Anterior cingulate cortex (tissue), 58 donors: ENCODE measurements at regions not wholly inside any gene's neighbourhood (a gene's known extent, or its start where the extent isn't known, plus 50 kb on each side); places are given as distances from the start of the nearest gene placed in this dataset.
"Not testable (repeated sequence)": the region's sequence is repeated elsewhere in the genome, so short reads cannot be mapped to it uniquely, and the experiment has no call there.

Experiments
- DNase-seq, 58 donors: peaks; one replicate each; lab custom pipeline; 2025; lab: John Stamatoyannopoulos, UW

GRCh38 chr18:52090005-52090404 is 250.0 kb upstream of the DCC start:
- no peak for DNase-seq

GRCh38 chr18:52093171-52093570 is 246.8 kb upstream of the DCC start:
- DNase-seq = no peak

DNA sequence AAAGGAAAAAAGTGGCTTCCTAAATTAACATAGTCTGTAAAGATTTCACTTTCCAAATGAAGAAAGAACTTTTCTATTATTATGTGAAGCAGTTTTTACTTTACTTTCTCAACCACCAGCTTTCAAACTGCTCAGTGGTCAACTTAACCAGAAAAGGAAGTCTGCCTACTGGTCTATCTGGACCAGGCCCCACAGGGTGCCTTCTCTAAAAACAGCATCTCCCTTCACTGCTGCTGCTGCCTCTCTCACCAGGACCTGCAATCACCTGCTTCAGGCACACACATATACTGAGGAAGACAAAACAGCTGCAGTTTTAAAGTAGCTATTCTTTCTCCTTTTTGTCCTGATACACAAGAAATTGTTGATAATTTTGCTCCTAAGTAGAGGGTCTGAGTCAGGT is 221.3 kb upstream of the DCC start:
- no peak for DNase-seq

- no peak for DNase-seq
These were observed 209.2 kb upstream of the DCC start for GRCh38 chr18:52130624-52131301.

DNA sequence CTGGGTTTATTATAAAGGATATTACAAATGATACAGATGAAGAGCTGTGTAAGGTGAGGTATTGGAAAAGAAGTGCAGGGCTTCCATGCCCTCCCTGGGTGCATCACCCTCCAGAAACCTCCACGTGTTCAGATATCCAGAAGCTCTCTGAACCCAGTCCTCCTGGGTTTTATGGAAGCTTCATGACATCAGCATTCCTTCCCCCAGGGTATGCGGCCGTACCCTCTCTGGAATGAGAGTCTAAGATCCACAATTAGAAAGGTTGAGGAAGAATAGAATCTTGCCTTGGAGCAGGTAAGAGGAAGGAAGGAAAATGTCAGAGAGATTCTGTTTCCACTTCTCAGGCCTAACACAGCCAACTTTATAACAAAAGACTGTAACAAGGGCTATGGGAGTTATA is 208.2 kb upstream of the DCC start:
- DNase-seq = no peak

DNA sequence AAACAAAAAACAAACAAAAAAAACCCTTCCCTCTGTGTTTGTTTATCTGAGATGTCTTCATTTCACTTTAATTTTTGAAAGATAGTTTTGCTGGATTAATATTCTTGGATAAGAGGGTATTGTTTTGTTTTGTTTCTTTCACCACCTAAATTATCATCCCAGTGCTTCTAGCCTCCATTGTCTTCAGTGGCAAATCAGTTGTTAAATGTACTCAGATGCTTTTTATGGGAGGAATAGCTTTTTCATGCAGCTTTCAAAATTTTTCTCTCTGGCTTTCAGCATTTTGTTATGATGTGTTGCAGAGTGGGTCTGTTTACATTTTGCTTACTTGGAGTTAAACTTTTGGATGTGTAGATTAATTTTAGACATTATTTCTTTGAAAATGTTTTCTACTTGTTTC is 203.5 kb upstream of the DCC start:
- no peak for DNase-seq

GRCh38 chr18:52140986-52141385 is 199.0 kb upstream of the DCC start:
- DNase-seq = no peak

DNA sequence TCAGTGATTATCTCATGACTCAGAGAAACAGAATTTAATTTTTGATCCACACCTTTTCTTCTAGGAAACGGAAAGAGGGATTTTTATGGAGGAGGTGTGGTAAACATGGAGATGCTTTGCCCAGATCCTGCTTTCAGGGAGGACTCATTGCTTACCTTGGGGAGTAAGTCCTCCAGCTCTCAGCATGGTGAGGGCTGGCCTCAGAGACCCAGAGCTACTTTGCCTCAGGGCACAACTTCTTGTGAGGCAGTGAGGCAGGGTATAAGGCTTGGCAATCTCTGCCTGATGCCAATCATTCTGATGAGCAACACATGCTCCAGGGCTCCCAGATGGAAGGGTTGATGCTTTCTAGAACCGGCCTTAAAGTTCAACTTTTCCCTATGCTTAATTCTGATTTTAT is 189.9 kb upstream of the DCC start:
- DNase-seq = no peak

DNA sequence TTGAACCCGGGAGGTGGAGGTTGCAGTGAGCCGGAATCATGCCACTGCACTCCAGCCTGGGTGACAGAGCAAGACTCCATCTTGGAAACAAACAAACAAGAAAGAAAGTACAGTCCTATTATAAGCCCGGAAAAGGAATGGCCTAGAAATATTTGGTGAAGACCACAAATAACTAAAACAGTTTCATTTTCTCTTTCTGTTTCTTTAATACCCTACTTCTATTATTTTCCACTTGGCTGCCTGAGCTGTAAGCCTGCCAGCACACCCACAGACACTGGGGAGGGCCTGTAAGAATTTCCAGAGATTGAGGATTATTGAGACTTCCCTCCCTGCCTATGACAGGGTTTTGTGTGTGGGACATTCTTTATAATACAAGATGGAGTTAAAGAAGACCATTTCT is 188.0 kb upstream of the DCC start:
- DNase-seq = no peak

GRCh38 chr18:52156166-52156565 is 183.8 kb upstream of the DCC start:
- no peak for DNase-seq

DNA sequence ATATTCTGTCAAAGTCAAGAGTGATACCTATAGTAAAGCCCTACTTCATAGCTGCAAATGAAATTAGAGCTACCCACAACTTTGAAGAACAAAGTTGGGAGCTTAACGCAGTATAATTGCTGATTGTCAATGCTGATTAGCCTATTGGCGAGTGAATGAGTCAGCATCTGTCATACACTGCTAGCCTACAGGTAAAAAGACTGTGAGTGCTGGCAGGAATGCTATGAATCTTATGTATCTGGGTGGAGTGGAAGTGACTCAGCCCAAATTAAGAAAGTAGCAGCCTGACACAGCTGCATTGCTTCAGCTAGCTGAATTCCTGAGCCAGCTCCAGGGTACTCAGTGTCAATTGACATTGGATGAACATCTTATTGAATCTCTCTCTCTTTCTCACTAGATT is 179.4 kb upstream of the DCC start:
- peak in 1 of 58 donors; percentile 6 for DNase-seq

DNA sequence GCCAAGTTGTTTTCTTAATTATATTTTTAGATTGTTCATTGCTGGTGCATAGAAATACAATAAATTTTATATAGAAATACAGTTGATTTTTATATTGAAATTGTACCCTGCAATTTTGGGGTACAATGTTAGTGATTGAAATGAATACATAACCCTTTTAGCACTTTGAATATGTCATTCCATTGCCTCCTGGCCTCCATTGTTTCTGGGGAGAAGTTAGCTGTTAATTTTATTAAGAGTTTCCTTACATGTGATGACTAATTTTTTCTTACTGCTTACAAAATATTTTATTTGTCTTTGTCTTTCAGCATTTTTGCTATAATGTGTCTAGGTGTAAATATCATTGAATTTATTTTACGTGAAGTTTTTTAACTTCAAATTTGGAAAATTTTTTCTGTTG is 176.5 kb upstream of the DCC start:
- no peak for DNase-seq

DNA sequence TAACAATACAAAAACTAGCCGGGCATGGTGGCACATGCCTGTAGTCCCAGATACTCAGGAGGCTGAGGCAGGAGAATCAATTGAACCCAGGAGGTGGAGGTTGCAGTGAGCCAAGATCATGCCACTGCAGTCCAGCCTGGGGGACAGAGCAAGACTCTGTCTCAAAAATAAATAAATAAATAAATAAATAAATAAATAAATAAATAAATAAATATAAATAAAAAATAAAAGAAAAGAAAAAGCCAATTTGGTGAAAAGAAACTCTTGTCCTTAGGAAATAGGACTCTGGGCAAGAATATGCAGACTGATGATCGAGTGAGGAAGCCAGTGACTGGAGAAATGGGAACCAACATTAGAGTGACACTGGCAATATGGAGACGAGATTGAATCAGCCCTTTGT is 171.9 kb upstream of the DCC start:
- not testable (repeated sequence) for DNase-seq

DNA sequence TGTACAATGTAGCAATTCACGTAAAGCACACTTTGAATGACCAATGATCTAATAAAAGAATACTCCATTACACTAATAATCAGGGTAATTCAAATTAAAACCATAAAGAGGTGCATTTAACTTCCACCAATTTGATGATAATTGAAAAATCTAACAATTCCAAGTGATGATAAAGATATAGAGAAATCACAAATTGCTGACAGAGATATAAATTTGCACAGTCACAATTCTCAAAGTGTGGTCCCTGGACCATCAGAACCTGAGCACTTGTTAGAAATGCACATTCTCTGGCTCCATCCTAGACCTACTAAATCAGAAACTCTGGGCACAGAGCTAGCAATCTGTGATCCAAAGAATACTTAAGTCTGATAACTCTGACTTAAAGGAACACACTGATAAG is 165.8 kb upstream of the DCC start:
- no peak for DNase-seq

DNA sequence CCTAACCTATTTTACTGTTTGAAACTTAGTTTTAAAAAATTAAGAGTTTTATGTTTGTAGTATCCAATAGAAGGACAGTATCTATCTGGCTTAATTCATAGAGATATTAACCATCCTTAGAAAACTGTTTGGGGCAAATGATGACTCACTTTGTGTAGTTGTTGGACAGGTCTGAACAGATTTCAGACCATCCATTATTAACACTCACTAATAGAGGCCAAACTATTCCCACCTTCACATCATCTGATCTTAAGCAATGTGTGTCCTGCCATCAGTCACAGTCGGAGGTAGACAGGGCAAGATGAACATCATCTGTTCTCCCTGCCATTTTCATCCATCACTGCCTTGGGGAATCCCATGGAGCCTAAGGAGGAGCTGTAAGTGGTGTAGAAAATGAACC is 164.6 kb upstream of the DCC start:
- no peak for DNase-seq

DNA sequence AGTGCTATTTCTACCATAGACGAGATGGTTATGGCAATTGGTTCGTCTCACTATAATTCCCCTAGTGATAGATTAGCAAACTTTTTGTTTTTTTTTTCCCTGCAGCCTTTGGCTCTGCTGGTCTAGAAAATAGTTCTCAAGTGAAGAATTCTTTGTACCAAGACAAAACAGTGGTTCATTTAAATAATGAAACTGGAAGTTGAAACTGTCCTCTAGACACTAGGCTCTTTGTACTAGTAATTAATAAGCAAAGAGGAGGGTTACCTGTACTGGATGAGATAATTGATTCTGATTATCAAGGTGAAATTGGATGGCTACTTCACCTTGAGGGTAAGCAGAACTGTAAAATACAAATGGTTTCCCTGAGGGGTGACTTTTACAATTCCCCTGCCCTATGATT is 156.9 kb upstream of the DCC start:
- DNase-seq = no peak

DNA sequence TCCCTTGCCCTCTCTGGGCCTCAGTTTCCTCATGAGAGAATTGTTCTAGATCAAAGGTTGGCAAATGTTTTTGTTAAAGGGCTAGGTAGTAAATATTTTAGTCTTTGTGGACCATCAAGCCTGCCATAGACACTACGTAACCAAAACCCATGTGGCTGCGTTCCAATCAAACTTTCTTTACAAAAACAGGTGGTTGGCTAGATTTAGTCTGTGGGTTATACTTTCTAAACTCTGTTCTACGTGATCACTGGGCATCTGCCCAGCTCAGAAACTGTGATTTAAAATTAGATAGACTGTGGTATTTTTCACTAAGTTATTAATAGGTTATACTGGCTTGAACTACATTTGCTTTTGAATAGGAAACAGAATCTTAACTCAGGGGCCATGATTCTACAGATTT is 149.8 kb upstream of the DCC start:
- no peak for DNase-seq

GRCh38 chr18:52190631-52191030 is 149.4 kb upstream of the DCC start:
- DNase-seq = no peak

GRCh38 chr18:52200406-52200805 is 139.6 kb upstream of the DCC start:
- no peak for DNase-seq

DNA sequence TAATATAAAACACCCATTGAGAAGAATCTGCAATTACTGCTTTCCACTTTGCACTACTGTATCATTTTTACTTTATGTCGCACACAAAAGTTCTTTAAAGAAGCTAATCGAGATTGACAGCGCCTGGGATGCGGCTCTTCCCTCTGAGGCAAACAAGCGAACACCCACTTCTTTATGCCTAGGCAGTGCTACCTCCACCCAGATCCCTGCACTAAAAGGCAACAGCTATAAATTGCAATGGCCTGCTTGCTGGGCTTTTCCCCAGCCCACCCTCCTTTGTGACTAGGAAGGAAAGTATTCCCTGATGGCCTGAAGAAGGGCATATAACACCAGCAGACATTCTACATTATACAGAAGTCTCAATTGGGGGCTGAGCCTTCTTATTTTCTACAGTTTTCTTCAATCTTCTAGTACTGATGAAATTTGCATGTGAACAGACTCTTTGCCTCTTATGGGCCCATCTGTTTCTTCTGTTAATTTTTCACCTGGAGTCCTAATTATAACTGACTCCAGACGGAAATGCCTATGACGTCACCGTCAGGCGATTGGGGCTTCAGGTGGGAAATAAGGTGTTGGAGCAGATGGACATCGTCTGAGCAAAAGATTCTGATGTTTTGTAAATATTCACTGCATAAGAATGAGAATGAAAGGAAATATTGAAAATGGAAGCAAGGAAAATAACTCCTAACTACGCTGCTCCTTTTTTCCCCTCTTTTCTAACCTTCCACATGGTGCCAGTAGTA is 138.9 kb upstream of the DCC start:
- DNase-seq = peak in 1 of 58 donors; percentile 11

- no peak for DNase-seq
These were observed 131.4 kb upstream of the DCC start for GRCh38 chr18:52208646-52209045.

DNA sequence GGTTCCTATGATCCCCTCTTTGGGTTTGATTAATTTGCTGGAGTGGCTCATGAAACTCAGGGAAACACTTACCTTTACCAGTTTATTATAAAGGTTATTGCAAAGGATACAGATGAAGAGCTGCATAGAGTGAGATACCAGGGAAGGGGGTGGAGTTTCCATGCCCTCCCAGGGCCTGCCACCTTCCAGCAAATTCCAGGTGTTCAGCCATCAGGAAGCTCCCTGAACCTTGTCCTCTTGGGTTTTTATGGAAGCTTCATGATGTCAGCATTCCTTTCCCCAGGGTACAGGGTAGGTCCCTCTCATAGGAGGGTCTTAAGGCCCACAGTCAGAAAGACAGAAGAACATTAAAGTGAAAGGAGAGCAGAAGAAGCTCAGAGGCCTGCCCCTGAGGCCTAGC is 123.9 kb upstream of the DCC start:
- no peak for DNase-seq

GRCh38 chr18:52216666-52217065 is 123.3 kb upstream of the DCC start:
- DNase-seq = no peak
